ENCODE measurements at regions not wholly inside any gene's neighbourhood (a gene's known extent, or its start where the extent isn't known, plus 50 kb on each side); places are given as distances from the start of the nearest gene placed in this dataset.

DNA sequence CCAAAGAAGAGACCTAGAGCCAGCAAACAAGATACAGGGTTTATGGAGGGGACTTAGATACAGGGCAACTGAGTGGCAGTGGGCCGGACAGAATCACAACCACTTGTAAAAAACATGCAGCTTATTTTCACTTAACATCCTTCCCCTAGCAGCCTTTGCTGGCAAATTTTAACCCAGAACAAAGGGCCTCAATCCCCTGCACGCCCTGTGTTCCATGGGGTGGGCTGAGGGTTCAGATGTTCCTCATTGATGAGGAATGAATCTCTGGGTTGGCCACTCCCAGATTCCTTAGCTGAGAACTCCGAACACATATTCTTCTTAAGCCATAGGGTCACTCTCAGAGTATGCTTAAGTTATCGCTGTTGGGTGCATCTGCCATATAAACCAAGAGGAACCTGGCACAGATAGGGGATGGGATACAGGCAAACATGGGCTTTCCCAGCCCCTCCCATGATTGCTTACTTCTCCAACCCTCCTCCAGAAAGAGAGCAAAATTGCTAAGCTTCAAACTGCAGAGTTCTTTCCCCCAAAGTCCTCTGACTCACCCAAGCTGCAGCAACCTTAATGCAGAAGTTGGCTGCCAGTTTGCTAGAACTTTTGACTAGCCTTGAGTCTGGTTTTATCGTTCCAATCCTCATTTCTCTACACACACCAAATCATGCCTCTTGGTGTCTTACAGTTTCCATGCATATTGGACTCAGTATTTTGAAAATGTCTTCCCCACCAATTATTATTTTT is 146.9 kb downstream of the CD47 start:
- Histone ChIP-seq H3K4me3 (ENCODE audit: low read length in 3 of 3) (no peak overlapping the region), H3K36me3 (ENCODE audit: control insufficient read depth in 3 of 3, insufficient read depth in 3 of 3, low read length in 3 of 3) (no peaks in the 10 kb centered on the region), H3K9me3 (ENCODE audit: control insufficient read depth in 3 of 3, low read length in 3 of 3) (no peaks in the 10 kb centered on the region), H3K27ac (ENCODE audit: low read depth, low read length) (no peak overlapping the region), H3K4me1 (ENCODE audit: control insufficient read depth in 3 of 3, insufficient read depth in 3 of 3, low read length in 3 of 3) (no peaks in the 10 kb centered on the region), H3K9ac (ENCODE audit: low read depth in 1 of 3, low read length in 3 of 3) (no peak overlapping the region), H3K27me3 (ENCODE audit: control insufficient read depth in 3 of 3, insufficient read depth in 3 of 3, low read length in 3 of 3) (no peaks in the 10 kb centered on the region)

- Histone ChIP-seq H3K4me1 (ENCODE audit: control insufficient read depth in 3 of 3, insufficient read depth in 3 of 3, low read length in 3 of 3) (no peaks in the 10 kb centered on the region), H3K4me3 (ENCODE audit: low read length in 3 of 3) (no peak overlapping the region)
Measured at GRCh38 chr3:107942951-107943749, 147.7 kb downstream of the CD47 start.

GRCh38 chr3:107942244-107942643 is 148.6 kb downstream of the CD47 start:
- no peaks in the 10 kb centered on the region for H3K36me3 ChIP-seq (ENCODE audit: control insufficient read depth in 3 of 3, insufficient read depth in 3 of 3, low read length in 3 of 3)
- no peak overlapping the region for H3K9ac ChIP-seq (ENCODE audit: low read depth in 1 of 3, low read length in 3 of 3)
- H3K4me1 ChIP-seq (ENCODE audit: control insufficient read depth in 3 of 3, insufficient read depth in 3 of 3, low read length in 3 of 3): no peaks in the 10 kb centered on the region
- no peak overlapping the region for H3K27ac ChIP-seq (ENCODE audit: low read depth, low read length)
- H3K4me3 ChIP-seq (ENCODE audit: low read length in 3 of 3): no peak overlapping the region
- H3K9me3 ChIP-seq (ENCODE audit: control insufficient read depth in 3 of 3, low read length in 3 of 3): no peaks in the 10 kb centered on the region
- H3K27me3 ChIP-seq (ENCODE audit: control insufficient read depth in 3 of 3, insufficient read depth in 3 of 3, low read length in 3 of 3): no peaks in the 10 kb centered on the region

More at GRCh38 chr3:107942951-107943749, 147.7 kb downstream of the CD47 start:
- no peaks in the 10 kb centered on the region for H3K36me3 ChIP-seq (ENCODE audit: control insufficient read depth in 3 of 3, insufficient read depth in 3 of 3, low read length in 3 of 3)
- no peaks in the 10 kb centered on the region for H3K9me3 ChIP-seq (ENCODE audit: control insufficient read depth in 3 of 3, low read length in 3 of 3)
- H3K27ac ChIP-seq (ENCODE audit: low read depth, low read length): no peak overlapping the region
- H3K27me3 ChIP-seq (ENCODE audit: control insufficient read depth in 3 of 3, insufficient read depth in 3 of 3, low read length in 3 of 3): no peaks in the 10 kb centered on the region
- H3K9ac ChIP-seq (ENCODE audit: low read depth in 1 of 3, low read length in 3 of 3): no peak overlapping the region

GRCh38 chr3:107939691-107940442 is 151.0 kb downstream of the CD47 start:
- Histone ChIP-seq H3K9me3 (ENCODE audit: control insufficient read depth in 3 of 3, low read length in 3 of 3) (no peaks in the 10 kb centered on the region), H3K27ac (ENCODE audit: low read depth, low read length) (no peak overlapping the region), H3K36me3 (ENCODE audit: control insufficient read depth in 3 of 3, insufficient read depth in 3 of 3, low read length in 3 of 3) (no peaks in the 10 kb centered on the region), H3K4me1 (ENCODE audit: control insufficient read depth in 3 of 3, insufficient read depth in 3 of 3, low read length in 3 of 3) (no peaks in the 10 kb centered on the region), H3K27me3 (ENCODE audit: control insufficient read depth in 3 of 3, insufficient read depth in 3 of 3, low read length in 3 of 3) (no peaks in the 10 kb centered on the region), H3K4me3 (ENCODE audit: low read length in 3 of 3) (no peak overlapping the region), H3K9ac (ENCODE audit: low read depth in 1 of 3, low read length in 3 of 3) (no peak overlapping the region)

- no peak overlapping the region for H3K27ac ChIP-seq (ENCODE audit: low read depth, low read length)
- H3K9ac ChIP-seq (ENCODE audit: low read depth in 1 of 3, low read length in 3 of 3): no peak overlapping the region
- H3K36me3 ChIP-seq (ENCODE audit: control insufficient read depth in 3 of 3, insufficient read depth in 3 of 3, low read length in 3 of 3): no peaks in the 10 kb centered on the region
- no peaks in the 10 kb centered on the region for H3K4me1 ChIP-seq (ENCODE audit: control insufficient read depth in 3 of 3, insufficient read depth in 3 of 3, low read length in 3 of 3)
- no peaks in the 10 kb centered on the region for H3K9me3 ChIP-seq (ENCODE audit: control insufficient read depth in 3 of 3, low read length in 3 of 3)
- no peak overlapping the region for H3K4me3 ChIP-seq (ENCODE audit: low read length in 3 of 3)
- H3K27me3 ChIP-seq (ENCODE audit: control insufficient read depth in 3 of 3, insufficient read depth in 3 of 3, low read length in 3 of 3): no peaks in the 10 kb centered on the region
Measured at GRCh38 chr3:107938143-107938542, 152.7 kb downstream of the CD47 start.

- no peaks in the 10 kb centered on the region for H3K4me1 ChIP-seq (ENCODE audit: control insufficient read depth in 3 of 3, insufficient read depth in 3 of 3, low read length in 3 of 3)
- H3K9me3 ChIP-seq (ENCODE audit: control insufficient read depth in 3 of 3, low read length in 3 of 3): no peaks in the 10 kb centered on the region
- no peaks in the 10 kb centered on the region for H3K27me3 ChIP-seq (ENCODE audit: control insufficient read depth in 3 of 3, insufficient read depth in 3 of 3, low read length in 3 of 3)
- H3K36me3 ChIP-seq (ENCODE audit: control insufficient read depth in 3 of 3, insufficient read depth in 3 of 3, low read length in 3 of 3): no peaks in the 10 kb centered on the region
- no peak overlapping the region for H3K9ac ChIP-seq (ENCODE audit: low read depth in 1 of 3, low read length in 3 of 3)
- H3K4me3 ChIP-seq (ENCODE audit: low read length in 3 of 3): no peak overlapping the region
- no peak overlapping the region for H3K27ac ChIP-seq (ENCODE audit: low read depth, low read length)
Measured at GRCh38 chr3:107934808-107935207, 156.0 kb downstream of the CD47 start.

GRCh38 chr3:107933450-107933849 is 157.4 kb downstream of the CD47 start:
- no peak overlapping the region for H3K9ac ChIP-seq (ENCODE audit: low read depth in 1 of 3, low read length in 3 of 3)
- H3K4me1 ChIP-seq (ENCODE audit: control insufficient read depth in 3 of 3, insufficient read depth in 3 of 3, low read length in 3 of 3): no peaks in the 10 kb centered on the region

DNA sequence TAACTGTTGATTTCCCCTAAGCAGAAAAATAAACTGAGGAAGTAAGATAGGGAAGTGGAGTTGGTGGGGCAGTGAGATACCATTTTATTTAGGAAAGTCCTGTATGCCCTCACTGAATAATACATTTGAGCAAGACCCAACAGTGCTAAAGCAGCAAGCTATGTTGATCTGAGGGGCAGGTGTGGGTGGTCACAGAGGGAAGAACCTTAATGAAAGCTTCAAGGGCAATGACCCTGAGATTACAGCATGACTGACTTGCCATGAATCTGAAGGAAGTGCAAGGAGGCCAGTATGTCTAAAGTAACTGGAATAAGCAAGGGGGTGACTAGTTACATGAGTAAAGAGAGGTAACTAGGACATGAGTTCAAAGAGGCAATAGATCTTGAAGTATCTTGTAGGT is 159.5 kb downstream of the CD47 start:
- Histone ChIP-seq H3K4me1 (ENCODE audit: control insufficient read depth in 3 of 3, insufficient read depth in 3 of 3, low read length in 3 of 3) (peaks cover 8 to 10% (median 9%) of the 10 kb centered on the region in 3 donors), H3K36me3 (ENCODE audit: control insufficient read depth in 3 of 3, insufficient read depth in 3 of 3, low read length in 3 of 3) (no peaks in the 10 kb centered on the region), H3K4me3 (ENCODE audit: low read length in 3 of 3) (no peak overlapping the region), H3K9ac (ENCODE audit: low read depth in 1 of 3, low read length in 3 of 3) (no peak overlapping the region), H3K27ac (ENCODE audit: low read depth, low read length) (no peak overlapping the region), H3K9me3 (ENCODE audit: control insufficient read depth in 3 of 3, low read length in 3 of 3) (no peaks in the 10 kb centered on the region), H3K27me3 (ENCODE audit: control insufficient read depth in 3 of 3, insufficient read depth in 3 of 3, low read length in 3 of 3) (no peaks in the 10 kb centered on the region)

More at GRCh38 chr3:107933450-107933849, 157.4 kb downstream of the CD47 start:
- Histone ChIP-seq H3K36me3 (ENCODE audit: control insufficient read depth in 3 of 3, insufficient read depth in 3 of 3, low read length in 3 of 3) (no peaks in the 10 kb centered on the region), H3K9me3 (ENCODE audit: control insufficient read depth in 3 of 3, low read length in 3 of 3) (no peaks in the 10 kb centered on the region), H3K27ac (ENCODE audit: low read depth, low read length) (no peak overlapping the region), H3K27me3 (ENCODE audit: control insufficient read depth in 3 of 3, insufficient read depth in 3 of 3, low read length in 3 of 3) (no peaks in the 10 kb centered on the region), H3K4me3 (ENCODE audit: low read length in 3 of 3) (no peak overlapping the region)

GRCh38 chr3:107929088-107929487 is 161.7 kb downstream of the CD47 start:
- Histone ChIP-seq H3K27ac (ENCODE audit: low read depth, low read length) (no peak overlapping the region), H3K36me3 (ENCODE audit: control insufficient read depth in 3 of 3, insufficient read depth in 3 of 3, low read length in 3 of 3) (no peaks in the 10 kb centered on the region), H3K4me1 (ENCODE audit: control insufficient read depth in 3 of 3, insufficient read depth in 3 of 3, low read length in 3 of 3) (peaks cover 8 to 10% (median 9%) of the 10 kb centered on the region in 3 donors), H3K27me3 (ENCODE audit: control insufficient read depth in 3 of 3, insufficient read depth in 3 of 3, low read length in 3 of 3) (no peaks in the 10 kb centered on the region), H3K9ac (ENCODE audit: low read depth in 1 of 3, low read length in 3 of 3) (no peak overlapping the region), H3K9me3 (ENCODE audit: control insufficient read depth in 3 of 3, low read length in 3 of 3) (no peaks in the 10 kb centered on the region), H3K4me3 (ENCODE audit: low read length in 3 of 3) (no peak overlapping the region)

DNA sequence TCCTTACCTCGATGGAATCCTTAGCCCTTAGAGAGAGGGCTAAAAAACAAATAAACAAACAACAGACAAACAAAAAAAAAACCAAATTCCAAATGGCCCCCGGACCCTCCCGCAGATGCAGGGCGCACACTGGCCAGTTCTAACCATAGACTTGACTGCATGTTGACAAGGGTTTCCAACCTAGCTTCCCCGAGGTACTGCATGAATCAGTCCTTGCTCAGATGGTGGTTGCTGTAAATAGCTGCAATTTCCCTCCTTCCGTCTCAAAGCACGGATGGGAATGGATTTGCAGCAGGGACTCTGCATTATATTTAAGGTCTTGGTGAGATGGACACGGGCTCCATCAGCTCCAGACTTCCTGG is 162.8 kb downstream of the CD47 start:
- Histone ChIP-seq H3K36me3 (ENCODE audit: control insufficient read depth in 3 of 3, insufficient read depth in 3 of 3, low read length in 3 of 3) (no peaks in the 10 kb centered on the region), H3K9me3 (ENCODE audit: control insufficient read depth in 3 of 3, low read length in 3 of 3) (no peaks in the 10 kb centered on the region), H3K27me3 (ENCODE audit: control insufficient read depth in 3 of 3, insufficient read depth in 3 of 3, low read length in 3 of 3) (no peaks in the 10 kb centered on the region), H3K27ac (ENCODE audit: low read depth, low read length) (no peak overlapping the region), H3K4me3 (ENCODE audit: low read length in 3 of 3) (peak overlapping the region; percentile 72 to 77 (median 77)), H3K9ac (ENCODE audit: low read depth in 1 of 3, low read length in 3 of 3) (peak overlapping the region in 2 of 3 donors; percentile 61 to 66), H3K4me1 (ENCODE audit: control insufficient read depth in 3 of 3, insufficient read depth in 3 of 3, low read length in 3 of 3) (peaks cover 8 to 10% (median 9%) of the 10 kb centered on the region in 3 donors)
